ENCODE measurements at regions not wholly inside any gene's neighbourhood (a gene's known extent, or its start where the extent isn't known, plus 50 kb on each side); places are given as distances from the start of the nearest gene placed in this dataset.

DNA sequence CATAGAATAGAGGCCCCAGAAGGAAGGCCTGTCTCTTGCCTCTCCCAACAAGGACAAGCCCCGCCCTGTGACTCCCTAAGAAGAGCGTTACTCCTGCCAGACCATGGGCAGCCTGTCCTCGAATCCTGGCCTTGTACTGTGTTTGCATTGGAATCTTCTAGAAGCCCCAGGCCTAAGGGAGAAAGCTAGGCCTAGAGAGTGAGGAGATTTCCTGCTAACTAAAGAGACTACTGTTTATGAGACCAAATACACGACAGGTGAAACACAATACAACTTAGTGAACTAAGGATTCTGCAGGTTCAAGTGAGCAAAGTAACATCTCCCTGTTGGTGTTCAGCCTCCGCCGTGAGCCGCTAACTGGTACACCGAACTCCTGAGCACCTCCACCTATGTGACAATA lies 62.7 kb downstream of the SYF2 start:
- no peak for TF ChIP-seq EZH2 (IDR thresholded peaks at IDR 0.05; ENCODE audit: low read length, missing control alignments)
- no peak for TF ChIP-seq CTCF (conservative IDR thresholded peaks at IDR 0.05 in 1 of 2, IDR thresholded peaks at IDR 0.05 in 1 of 2; ENCODE audit: low read depth in 1 of 2, low read length in 2 of 2)
